ENCODE measurements at regions not wholly inside any gene's neighbourhood (a gene's known extent, or its start where the extent isn't known, plus 50 kb on each side); places are given as distances from the start of the nearest gene placed in this dataset.

- no peak for DNase-seq
These were observed 235.0 kb upstream of the HNMT start for GRCh38 chr2:137729305-137729704.

DNA sequence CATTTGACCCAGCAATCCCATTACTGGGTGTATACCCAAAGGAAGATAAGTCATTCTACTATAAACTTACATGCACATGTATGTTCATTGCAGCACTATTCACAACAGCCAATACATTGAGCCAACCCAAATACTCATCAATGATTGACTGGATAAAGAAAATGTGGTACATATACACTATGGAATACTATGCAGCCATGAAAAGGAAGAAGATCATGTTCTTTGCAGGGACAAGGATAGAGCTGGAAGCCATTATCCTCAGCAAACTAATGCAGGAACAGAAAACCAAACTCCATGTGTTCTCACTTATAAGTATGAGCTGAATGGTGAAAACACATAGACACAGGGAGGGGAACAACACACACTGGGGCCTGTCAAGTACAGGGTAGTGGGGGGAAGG, 226.7 kb upstream of the HNMT start:
- DNase-seq: no peak

GRCh38 chr2:137741784-137742362, 222.4 kb upstream of the HNMT start:
- DNase-seq: no peak

DNA sequence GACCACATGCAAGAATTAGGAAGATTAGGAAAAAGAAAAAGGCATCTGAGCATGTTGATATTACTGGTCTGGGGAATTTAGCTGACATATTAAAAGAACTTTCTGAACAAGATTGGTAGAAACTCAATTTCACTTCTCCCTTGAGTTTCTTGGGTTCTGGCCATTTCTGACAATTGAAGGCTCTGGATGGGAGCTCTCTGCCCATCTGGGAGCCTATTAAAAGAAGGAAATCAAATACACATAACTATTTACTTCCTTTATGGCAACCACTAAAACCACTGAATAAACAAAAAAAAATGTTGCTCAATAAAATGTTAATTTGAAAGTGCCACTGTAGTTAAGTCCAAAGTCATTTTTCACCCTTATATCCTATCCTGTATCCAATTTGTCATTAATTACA, 216.8 kb upstream of the HNMT start:
- no peak for DNase-seq

DNA sequence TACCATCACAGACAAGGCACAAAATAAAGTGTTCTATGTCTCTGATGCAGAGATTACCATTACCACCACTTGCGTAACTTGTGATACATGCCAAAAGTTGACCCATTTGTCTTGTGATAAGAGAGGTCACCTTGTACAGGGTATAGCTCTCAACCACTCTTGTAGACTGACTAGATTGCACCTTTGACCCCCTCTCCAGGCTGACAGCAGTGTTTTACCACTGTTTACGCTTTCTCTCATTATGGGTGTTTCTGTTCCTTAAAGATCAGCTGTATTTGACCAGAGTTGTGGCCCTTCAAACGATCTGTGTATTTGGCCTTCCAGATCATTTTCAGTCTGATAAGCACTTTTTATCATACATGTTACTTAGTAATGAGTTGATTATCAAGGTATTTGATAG, 215.7 kb upstream of the HNMT start:
- no peak for DNase-seq

DNA sequence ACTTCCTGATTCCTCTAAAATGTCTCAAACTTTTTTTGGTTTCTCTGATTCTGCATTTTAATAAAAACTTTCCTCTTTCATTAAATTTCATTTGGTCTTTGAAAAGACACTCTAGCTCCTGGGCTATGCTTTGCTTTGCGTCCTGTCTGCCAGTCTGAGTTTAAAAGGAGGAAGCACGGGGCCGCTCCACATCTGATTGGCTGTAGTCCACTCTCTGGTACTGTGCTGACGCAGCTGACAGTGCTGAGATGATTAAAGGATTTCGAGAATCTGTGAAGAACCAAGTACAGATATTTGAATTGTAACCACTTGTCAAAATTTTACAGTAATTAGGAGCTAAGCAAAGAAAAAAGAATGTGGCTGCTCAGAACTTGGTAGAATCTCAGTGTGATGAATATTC, 199.6 kb upstream of the HNMT start:
- no peak for DNase-seq

GRCh38 chr2:137769406-137769805, 194.9 kb upstream of the HNMT start:
- no peak for DNase-seq

GRCh38 chr2:137770166-137770565, 194.1 kb upstream of the HNMT start:
- DNase-seq: no peak

DNA sequence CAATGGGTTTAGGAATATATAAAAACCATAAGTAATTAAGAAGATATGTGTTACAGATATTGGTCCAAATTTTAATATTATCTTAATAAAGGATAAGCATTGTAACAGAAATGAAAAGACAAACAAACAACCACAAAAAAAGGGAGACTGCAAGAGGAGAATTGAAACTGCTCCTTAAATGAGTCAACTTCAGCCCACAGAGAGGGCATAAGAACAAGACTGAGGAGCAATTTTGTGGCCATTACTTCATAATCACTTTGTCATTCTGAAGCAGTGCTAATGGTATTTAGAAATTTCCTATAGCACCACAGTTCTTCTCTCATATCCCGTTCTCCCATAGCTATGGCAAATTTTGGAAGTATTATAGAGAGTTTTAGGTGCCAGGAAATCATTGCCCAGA, 193.2 kb upstream of the HNMT start:
- no peak for DNase-seq

- no peak for DNase-seq
These were observed 191.8 kb upstream of the HNMT start for GRCh38 chr2:137772451-137772850.

DNA sequence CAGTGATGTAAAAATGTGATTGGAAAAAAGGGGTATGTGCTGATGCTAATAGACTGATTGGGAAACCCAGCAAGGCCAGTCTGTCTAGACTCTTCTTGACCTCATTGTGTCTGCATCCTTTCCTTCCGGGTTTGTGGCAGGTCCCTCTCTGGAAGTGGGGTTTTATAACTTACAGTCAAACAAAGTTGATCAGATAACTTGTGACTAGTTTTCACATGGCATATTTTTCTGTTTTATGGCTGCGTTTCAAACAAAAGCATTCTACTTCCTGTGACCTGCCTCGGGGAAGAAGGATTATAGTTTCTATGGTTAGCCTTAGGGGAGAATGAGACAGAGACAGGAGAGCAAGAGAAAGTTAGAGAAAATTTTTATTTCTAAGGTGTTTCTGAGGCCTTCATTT, 188.7 kb upstream of the HNMT start:
- no peak for DNase-seq

DNA sequence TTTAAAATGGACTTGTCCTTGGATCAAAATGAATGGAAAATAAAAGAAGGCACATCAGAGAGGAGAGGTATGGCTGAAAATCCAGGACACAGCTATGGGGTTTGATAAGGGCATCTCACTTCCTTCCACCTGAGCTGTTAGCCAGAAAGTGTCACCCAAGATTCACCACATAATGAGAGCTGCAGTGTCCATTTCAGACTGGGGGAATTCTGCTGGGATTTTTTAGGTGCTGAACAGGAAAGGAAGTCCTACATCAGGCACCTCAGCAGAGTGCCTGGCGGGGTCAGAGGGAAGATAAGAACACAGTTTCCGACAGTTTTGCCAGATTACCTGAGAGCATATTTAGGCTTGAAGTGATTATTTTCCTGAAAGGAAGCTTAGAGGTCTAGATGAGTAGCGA, 187.6 kb upstream of the HNMT start:
- no peak for DNase-seq

GRCh38 chr2:137797641-137798040, 166.6 kb upstream of the HNMT start:
- DNase-seq: no peak

GRCh38 chr2:137799600-137799999, 164.7 kb upstream of the HNMT start:
- no peak for DNase-seq

- DNase-seq: no peak
These were observed 163.9 kb upstream of the HNMT start for GRCh38 chr2:137800386-137800785.

- DNase-seq: no peak
These were observed 163.0 kb upstream of the HNMT start for GRCh38 chr2:137801228-137801627.

DNA sequence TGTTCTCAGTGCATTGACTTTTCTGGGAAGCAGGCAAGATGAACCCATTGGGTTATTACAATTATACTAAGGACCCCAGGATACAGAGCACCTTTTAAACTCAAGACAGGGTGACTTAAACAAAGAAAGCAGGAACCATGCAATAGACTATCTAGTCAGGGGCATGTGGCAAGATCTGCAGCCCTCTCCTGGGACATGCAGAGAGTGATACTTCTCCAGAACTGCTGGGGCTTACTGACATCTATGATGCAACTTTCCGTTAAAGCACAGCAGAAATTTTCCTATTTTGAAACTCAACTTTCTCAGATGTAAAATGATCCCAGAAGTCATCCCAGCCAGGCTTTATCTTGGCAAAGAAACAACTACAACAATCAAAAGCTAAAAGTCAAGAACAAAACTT, 162.2 kb upstream of the HNMT start:
- no peak for DNase-seq

GRCh38 chr2:137806068-137806805, 158.0 kb upstream of the HNMT start:
- no peak for DNase-seq

DNA sequence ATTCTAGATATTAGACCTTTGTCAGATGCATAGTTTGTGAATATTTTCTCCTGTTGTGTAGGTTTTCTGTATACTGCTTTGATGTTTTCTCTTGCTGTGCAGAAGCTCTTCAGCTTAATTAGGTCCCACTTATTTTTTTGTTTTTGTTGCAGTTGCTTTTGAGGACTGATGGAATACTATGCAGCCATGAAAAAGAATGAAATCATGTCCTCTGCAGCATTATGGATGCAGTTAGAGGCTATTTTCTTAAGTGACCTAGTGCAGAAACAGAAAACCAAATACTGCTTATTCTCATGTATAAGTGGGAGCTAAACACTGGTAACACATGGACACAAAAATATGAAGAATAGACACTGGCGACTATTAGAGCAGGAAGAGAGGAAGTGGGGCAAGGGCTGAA, 155.0 kb upstream of the HNMT start:
- no peak for DNase-seq

- no peak for DNase-seq
These were observed 154.4 kb upstream of the HNMT start for GRCh38 chr2:137809837-137810236.

GRCh38 chr2:137812517-137812916, 151.8 kb upstream of the HNMT start:
- DNase-seq: no peak

DNA sequence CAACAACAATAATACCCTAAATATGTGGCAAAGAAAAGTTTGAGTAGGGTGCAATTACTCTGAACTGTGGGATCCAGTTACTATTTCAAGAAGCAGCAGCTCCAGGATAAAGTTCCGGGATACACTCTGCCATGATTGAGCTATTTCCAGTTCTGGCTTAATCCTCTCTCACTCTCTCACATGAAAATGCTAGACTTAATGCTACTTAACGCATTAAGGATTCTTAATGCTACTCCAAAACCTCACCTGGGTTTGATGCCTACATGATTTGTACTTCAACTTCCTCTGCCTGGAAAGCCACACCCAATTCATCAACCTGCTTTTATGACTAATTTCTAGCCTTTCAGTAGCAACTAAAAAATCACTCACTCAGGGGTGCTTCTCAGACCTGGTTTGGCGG, 151.1 kb upstream of the HNMT start:
- DNase-seq: no peak

GRCh38 chr2:137817058-137817457, 147.2 kb upstream of the HNMT start:
- no peak for DNase-seq

DNA sequence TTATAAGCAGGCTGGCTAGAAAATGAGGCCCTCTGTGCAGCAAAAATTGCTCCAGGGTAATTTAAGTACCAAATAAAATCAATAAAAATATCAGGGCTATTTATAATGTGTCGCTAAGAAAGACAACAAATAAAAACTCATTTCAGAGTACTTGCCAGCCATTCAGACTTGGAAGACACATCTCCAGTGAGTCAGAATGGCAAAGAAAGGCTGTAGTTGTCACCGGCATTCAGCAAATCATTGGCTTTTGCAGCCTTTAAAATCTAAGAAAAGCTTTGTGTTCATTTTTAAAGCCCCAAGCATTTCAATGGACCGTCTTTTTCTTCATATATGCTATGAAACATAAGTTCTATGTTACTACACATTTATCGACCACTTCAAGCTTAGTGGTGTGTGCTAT, 141.1 kb upstream of the HNMT start:
- DNase-seq: no peak

DNA sequence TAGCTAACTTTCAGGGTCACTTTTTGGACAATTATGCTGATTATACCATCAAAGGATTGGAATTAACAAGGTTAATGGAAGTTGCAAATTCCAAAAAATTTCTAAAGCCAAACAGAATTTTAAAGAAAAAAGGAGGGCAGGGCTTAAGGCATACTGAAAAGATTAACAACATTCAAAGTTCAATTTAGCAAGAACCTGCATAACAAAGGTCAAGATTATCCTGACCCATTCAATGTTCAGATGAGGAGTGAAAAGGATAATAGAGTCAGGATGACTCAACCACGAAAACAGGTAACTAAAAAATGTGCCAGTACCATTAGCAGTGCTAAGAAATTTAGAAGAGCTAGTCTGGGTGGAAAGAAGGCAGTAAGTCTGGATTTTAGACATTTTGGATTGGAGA, 139.8 kb upstream of the HNMT start:
- DNase-seq: no peak
